ENCODE measurements at regions not wholly inside any gene's neighbourhood (a gene's known extent, or its start where the extent isn't known, plus 50 kb on each side); places are given as distances from the start of the nearest gene placed in this dataset.

DNA sequence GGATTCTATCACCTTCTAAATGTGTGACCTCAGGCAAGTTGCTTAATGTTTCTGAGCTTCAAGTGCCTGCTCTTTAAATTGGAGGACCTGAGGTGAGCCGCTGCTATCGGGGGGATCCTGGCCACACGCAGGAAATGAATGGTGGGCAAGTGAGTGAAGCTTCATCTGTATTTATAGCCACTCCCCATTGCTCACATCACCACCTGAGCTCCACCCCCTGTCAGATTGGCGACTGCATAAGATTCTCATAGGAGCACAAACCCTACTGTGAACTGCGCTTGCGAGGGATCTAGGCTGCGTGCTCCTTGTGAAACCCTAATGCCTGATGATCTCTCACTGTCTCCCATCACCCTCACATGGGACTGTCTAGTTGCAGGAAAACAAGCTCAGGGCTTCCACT lies 158.6 kb upstream of the CCND2 start:
- TF ChIP-seq, protein P1, sequence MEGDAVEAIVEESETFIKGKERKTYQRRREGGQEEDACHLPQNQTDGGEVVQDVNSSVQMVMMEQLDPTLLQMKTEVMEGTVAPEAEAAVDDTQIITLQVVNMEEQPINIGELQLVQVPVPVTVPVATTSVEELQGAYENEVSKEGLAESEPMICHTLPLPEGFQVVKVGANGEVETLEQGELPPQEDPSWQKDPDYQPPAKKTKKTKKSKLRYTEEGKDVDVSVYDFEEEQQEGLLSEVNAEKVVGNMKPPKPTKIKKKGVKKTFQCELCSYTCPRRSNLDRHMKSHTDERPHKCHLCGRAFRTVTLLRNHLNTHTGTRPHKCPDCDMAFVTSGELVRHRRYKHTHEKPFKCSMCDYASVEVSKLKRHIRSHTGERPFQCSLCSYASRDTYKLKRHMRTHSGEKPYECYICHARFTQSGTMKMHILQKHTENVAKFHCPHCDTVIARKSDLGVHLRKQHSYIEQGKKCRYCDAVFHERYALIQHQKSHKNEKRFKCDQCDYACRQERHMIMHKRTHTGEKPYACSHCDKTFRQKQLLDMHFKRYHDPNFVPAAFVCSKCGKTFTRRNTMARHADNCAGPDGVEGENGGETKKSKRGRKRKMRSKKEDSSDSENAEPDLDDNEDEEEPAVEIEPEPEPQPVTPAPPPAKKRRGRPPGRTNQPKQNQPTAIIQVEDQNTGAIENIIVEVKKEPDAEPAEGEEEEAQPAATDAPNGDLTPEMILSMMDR (IDR thresholded peaks at IDR 0.05), result no peak
- no peak for TF ChIP-seq POLR2A (IDR thresholded peaks at IDR 0.05)

Measured in uterus (tissue), 2 donors.